ENCODE measurements at regions not wholly inside any gene's neighbourhood (a gene's known extent, or its start where the extent isn't known, plus 50 kb on each side); places are given as distances from the start of the nearest gene placed in this dataset.

- POLR2A ChIA-PET = no interaction called here
- DNase-seq (ENCODE audit: extremely low spot score) = no peak
- CTCF ChIA-PET = interaction anchor here (1.4 kb wide), 1 partner anchor 99 kb away, joined by 3 read pairs; no protein-coding TSS in a partner anchor
Observed at GRCh38 chr9:105030285-105030684, 102.3 kb upstream of the ABCA1 start.

GRCh38 chr9:105037139-105037538 is 109.2 kb upstream of the ABCA1 start:
- POLR2A ChIA-PET = no interaction called here
- no peak for TF ChIP-seq CTCF (IDR thresholded peaks at IDR 0.05; ENCODE audit: control extremely low read depth, extremely low read depth, low read depth, missing control alignments)
- CTCF ChIA-PET = no interaction called here
- DNase-seq (ENCODE audit: extremely low spot score) = no peak

More at GRCh38 chr9:105030285-105030684, 102.3 kb upstream of the ABCA1 start:
- no peak for TF ChIP-seq CTCF (IDR thresholded peaks at IDR 0.05; ENCODE audit: control extremely low read depth, extremely low read depth, low read depth, missing control alignments)

DNA sequence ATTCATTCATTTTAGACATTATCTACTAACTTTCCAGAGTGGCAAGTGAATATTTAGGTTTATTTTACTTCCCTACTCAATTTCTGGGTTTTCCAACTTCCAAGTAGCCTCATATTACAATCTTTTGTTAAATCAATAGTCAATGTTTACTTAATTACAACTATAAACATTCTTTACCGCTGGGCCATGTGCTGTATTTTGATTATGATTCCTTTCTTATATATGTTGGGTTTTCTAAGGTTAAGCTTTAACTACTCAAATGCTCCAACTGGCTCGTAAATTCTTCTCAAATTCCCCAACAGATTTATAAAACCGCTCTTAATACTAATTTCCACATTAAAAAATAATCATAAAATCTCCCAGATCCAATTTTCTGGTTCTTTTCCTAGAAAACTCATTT is 110.1 kb upstream of the ABCA1 start:
- ChIA-PET CTCF (no interaction called here), POLR2A (no interaction called here)
- TF ChIP-seq CTCF (IDR thresholded peaks at IDR 0.05; ENCODE audit: control extremely low read depth, extremely low read depth, low read depth, missing control alignments) = no peak
- DNase-seq (ENCODE audit: extremely low spot score) = no peak

GRCh38 chr9:105039175-105039799 is 111.3 kb upstream of the ABCA1 start:
- CTCF ChIA-PET = interaction anchor here (0.9 kb wide), 1 partner anchor 13 kb away, joined by 3 read pairs; no protein-coding TSS in a partner anchor
- no peak for DNase-seq (ENCODE audit: extremely low spot score)

GRCh38 chr9:105043370-105043936 is 115.5 kb upstream of the ABCA1 start:
- ChIA-PET POLR2A (no interaction called here), CTCF (interaction anchor here (0.9 to 1.6 kb wide), 2 partner anchors 13 to 16 kb away, joined by 3 to 4 read pairs; no protein-coding TSS in a partner anchor)
- TF ChIP-seq CTCF (IDR thresholded peaks at IDR 0.05; ENCODE audit: control extremely low read depth, extremely low read depth, low read depth, missing control alignments) = no peak
- DNase-seq (ENCODE audit: extremely low spot score) = no peak

More at GRCh38 chr9:105039175-105039799, 111.3 kb upstream of the ABCA1 start:
- POLR2A ChIA-PET = no interaction called here
- TF ChIP-seq CTCF (IDR thresholded peaks at IDR 0.05; ENCODE audit: control extremely low read depth, extremely low read depth, low read depth, missing control alignments) = no peak

GRCh38 chr9:105044518-105044917 is 116.6 kb upstream of the ABCA1 start:
- no peak for TF ChIP-seq CTCF (IDR thresholded peaks at IDR 0.05; ENCODE audit: control extremely low read depth, extremely low read depth, low read depth, missing control alignments)
- no peak for DNase-seq (ENCODE audit: extremely low spot score)
- ChIA-PET CTCF (no interaction called here), POLR2A (no interaction called here)

All from GM10248 (cell line).